PC-3 (cell line): ENCODE measurements at regions not wholly inside any gene's neighbourhood (a gene's known extent, or its start where the extent isn't known, plus 50 kb on each side); places are given as distances from the start of the nearest gene placed in this dataset.

ENCODE experiments used
- EZH2 ChIP-seq: fragments of 300-600 bp; sonication (generic); IDR thresholded peaks from one replicate; pipeline ENCODE4 v1.6.1; 2017; ENCODE audit warnings: antibody characterized with exemption, mild to moderate bottlenecking, low read length; ENCODE audit not compliant: unreplicated experiment
- EZH2phosphoT487 ChIP-seq: fragments of 300-600 bp; sonication (generic); IDR thresholded peaks from 2 replicates; pipeline ENCODE4 v1.6.1; 2018; ENCODE audit warnings: mild to moderate bottlenecking, antibody characterized with exemption, low read length, borderline replicate concordance
- TF ChIP-seq, protein P1 (sequence below): fragments of 300-600 bp; sonication (generic); conservative IDR thresholded peaks from 2 replicates; pipeline ENCODE4 v1.5.1; 2017; ENCODE audit warnings: antibody characterized with exemption, low read depth, mild to moderate bottlenecking, low read length

DNA sequence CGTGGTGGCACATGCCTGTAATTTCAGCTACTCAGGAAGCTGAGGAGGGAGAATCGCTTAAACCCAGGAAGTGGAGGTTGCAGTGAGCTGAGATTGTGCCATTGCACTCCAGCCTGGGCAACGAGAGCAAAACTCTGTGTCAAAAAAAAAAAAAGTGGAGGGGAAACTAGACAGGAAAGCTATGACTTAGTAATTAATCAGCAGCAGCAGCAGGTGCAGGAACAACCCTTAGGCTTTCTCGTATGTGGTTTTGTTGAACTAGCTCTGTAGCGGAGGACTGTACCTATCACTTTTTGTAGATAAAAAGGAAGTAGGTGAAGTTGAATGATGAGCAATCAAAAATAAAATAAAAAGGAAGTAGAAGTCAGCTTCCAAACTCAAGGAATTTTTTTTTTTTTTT lies 76.9 kb upstream of the KMT2C start:
- TF ChIP-seq, protein P1, sequence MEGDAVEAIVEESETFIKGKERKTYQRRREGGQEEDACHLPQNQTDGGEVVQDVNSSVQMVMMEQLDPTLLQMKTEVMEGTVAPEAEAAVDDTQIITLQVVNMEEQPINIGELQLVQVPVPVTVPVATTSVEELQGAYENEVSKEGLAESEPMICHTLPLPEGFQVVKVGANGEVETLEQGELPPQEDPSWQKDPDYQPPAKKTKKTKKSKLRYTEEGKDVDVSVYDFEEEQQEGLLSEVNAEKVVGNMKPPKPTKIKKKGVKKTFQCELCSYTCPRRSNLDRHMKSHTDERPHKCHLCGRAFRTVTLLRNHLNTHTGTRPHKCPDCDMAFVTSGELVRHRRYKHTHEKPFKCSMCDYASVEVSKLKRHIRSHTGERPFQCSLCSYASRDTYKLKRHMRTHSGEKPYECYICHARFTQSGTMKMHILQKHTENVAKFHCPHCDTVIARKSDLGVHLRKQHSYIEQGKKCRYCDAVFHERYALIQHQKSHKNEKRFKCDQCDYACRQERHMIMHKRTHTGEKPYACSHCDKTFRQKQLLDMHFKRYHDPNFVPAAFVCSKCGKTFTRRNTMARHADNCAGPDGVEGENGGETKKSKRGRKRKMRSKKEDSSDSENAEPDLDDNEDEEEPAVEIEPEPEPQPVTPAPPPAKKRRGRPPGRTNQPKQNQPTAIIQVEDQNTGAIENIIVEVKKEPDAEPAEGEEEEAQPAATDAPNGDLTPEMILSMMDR: no peak
- no peak for TF ChIP-seq EZH2phosphoT487
- no peak for TF ChIP-seq EZH2
